NCI-H128 (cell line): ENCODE measurements at regions not wholly inside any gene's neighbourhood (a gene's known extent, or its start where the extent isn't known, plus 50 kb on each side); places are given as distances from the start of the nearest gene placed in this dataset.
"Not testable (repeated sequence)": the region's sequence is repeated elsewhere in the genome, so short reads cannot be mapped to it uniquely, and the experiment has no call there.

Source experiments
- DNase-seq: peaks from one replicate; lab custom pipeline; 2025; ENCODE audit not compliant: unreplicated experiment; lab: John Stamatoyannopoulos, UW

GRCh38 chr4:130901321-130901720 lies 1805.4 kb downstream of the C4orf33 start:
- DNase-seq: no peak

GRCh38 chr4:130922955-130923354 lies 1827.0 kb downstream of the C4orf33 start:
- DNase-seq: no peak

- DNase-seq: no peak
Measured at GRCh38 chr4:130955520-130955919, 1859.6 kb downstream of the C4orf33 start.

- no peak for DNase-seq
Measured at GRCh38 chr4:130985371-130985770, 1889.4 kb downstream of the C4orf33 start.

GRCh38 chr4:130995988-130996387 lies 1900.0 kb downstream of the C4orf33 start:
- no peak for DNase-seq

GRCh38 chr4:131001371-131001770 lies 1905.4 kb downstream of the C4orf33 start:
- no peak for DNase-seq

GRCh38 chr4:131002132-131002531 lies 1906.2 kb downstream of the C4orf33 start:
- no peak for DNase-seq

- no peak for DNase-seq
Measured at GRCh38 chr4:131006388-131006787, 1910.4 kb downstream of the C4orf33 start.

- DNase-seq: not testable (repeated sequence)
Measured at GRCh38 chr4:131011961-131012360, 1916.0 kb downstream of the C4orf33 start.

GRCh38 chr4:131013226-131013625 lies 1917.3 kb downstream of the C4orf33 start:
- DNase-seq: no peak

GRCh38 chr4:131026771-131027170 lies 1930.8 kb downstream of the C4orf33 start:
- DNase-seq: no peak

GRCh38 chr4:131044368-131044767 lies 1948.4 kb downstream of the C4orf33 start:
- DNase-seq: peak; percentile 0

GRCh38 chr4:131046821-131047220 lies 1950.9 kb downstream of the C4orf33 start:
- DNase-seq: no peak

- no peak for DNase-seq
Measured at GRCh38 chr4:131052646-131053045, 1956.7 kb downstream of the C4orf33 start.

GRCh38 chr4:131054489-131055019 lies 1958.6 kb downstream of the C4orf33 start:
- no peak for DNase-seq

GRCh38 chr4:131061734-131062133 lies 1965.8 kb downstream of the C4orf33 start:
- DNase-seq: no peak

GRCh38 chr4:131063878-131064277 lies 1967.9 kb downstream of the C4orf33 start:
- DNase-seq: no peak

- DNase-seq: no peak
Measured at GRCh38 chr4:131081069-131081468, 1985.1 kb downstream of the C4orf33 start.

GRCh38 chr4:131084997-131085396 lies 1989.0 kb downstream of the C4orf33 start:
- no peak for DNase-seq

GRCh38 chr4:131091896-131092295 lies 1995.9 kb downstream of the C4orf33 start:
- DNase-seq: peak; percentile 47

GRCh38 chr4:131093303-131093702 lies 1997.4 kb downstream of the C4orf33 start:
- DNase-seq: no peak

- no peak for DNase-seq
Measured at GRCh38 chr4:131098976-131099375, 2003.0 kb downstream of the C4orf33 start.

- no peak for DNase-seq
Measured at GRCh38 chr4:131113273-131113672, 2017.3 kb downstream of the C4orf33 start.

- DNase-seq: no peak
Measured at GRCh38 chr4:131113704-131114103, 2017.8 kb downstream of the C4orf33 start.
